Suprapubic skin (tissue), 4 donors: ENCODE measurements at regions not wholly inside any gene's neighbourhood (a gene's known extent, or its start where the extent isn't known, plus 50 kb on each side); places are given as distances from the start of the nearest gene placed in this dataset.
"Not testable (repeated sequence)": the region's sequence is repeated elsewhere in the genome, so short reads cannot be mapped to it uniquely, and the experiment has no call there.

Experiments used
- DNase-seq, 2 donors: peaks; one replicate each; pipeline ENCODE4 v3.0.0-alpha.2; 2019; ENCODE audit warnings: low spot score in 2 of 2
- H3K27ac ChIP-seq: fragments of 200-600 bp; sonication (generic); one replicate; pipeline ENCODE4 v1.5.1; 2019
- H3K27me3 ChIP-seq: fragments of 200-600 bp; sonication (generic); one replicate; pipeline ENCODE4 v1.5.1; 2019
- H3K36me3 ChIP-seq: fragments of 200-600 bp; sonication (generic); one replicate; pipeline ENCODE4 v1.5.1; 2019
- H3K4me1 ChIP-seq: fragments of 200-600 bp; sonication (generic); one replicate; pipeline ENCODE4 v1.5.1; 2019
- H3K4me3 ChIP-seq: fragments of 200-600 bp; sonication (generic); one replicate; pipeline ENCODE4 v1.5.1; 2019; ENCODE audit warnings: mild to moderate bottlenecking
- H3K9me3 ChIP-seq: fragments of 200-600 bp; sonication (generic); one replicate; pipeline ENCODE4 v1.5.1; 2019
- EP300 ChIP-seq: sonication (generic); formaldehyde crosslinking; IDR thresholded peaks from one replicate; pipeline ENCODE4 v1.6.1; 2017; ENCODE audit warnings: antibody characterized with exemption
- POLR2A ChIP-seq, 2 donors: fragments of 450-650 bp; IDR thresholded peaks; one replicate each; pipeline ENCODE4 v1.6.1; 2017; ENCODE audit warnings: antibody characterized with exemption in 2 of 2, mild to moderate bottlenecking in 2 of 2, moderate library complexity in 2 of 2
- POLR2AphosphoS5 ChIP-seq, 3 donors: sonication (generic); formaldehyde crosslinking; IDR thresholded peaks; one replicate each; pipeline ENCODE4 v1.6.1; 2017; ENCODE audit warnings: antibody characterized with exemption in 3 of 3
- WGBS: methylation state at CpG from one replicate; pipeline ENCODE4 v1.1.5; 2018; 5-methylcytosine and 5-hydroxymethylcytosine counted together
- TF ChIP-seq, protein P1 (sequence below), 2 donors: fragments of 200-600 bp in 1 of 2; fragments of 450-650 bp in 1 of 2; sonication (generic) in 1 of 2; IDR thresholded peaks; one replicate each; pipeline ENCODE4 v1.5.1; 2016 to 2019; ENCODE audit warnings: antibody characterized with exemption in 2 of 2, mild to moderate bottlenecking in 1 of 2, moderate library complexity in 1 of 2

DNA sequence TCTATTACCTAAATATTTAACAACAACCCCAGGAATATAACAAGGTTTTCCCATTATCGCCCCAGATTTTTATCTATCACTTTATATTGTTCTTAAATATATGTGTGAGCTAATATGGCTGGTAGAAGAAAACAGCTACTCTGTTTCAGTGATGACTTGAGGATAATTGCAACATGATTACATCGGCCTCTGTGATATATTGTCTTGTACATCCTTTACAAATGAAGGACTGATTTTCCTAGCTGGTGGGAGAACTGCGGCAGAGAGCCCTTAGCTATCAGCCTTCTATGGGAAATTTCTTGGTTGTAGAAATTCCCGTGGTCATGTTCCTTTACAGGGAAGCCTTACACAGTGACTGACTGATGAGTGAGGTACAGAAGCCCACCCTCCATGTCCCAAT lies 110.9 kb upstream of the ZNF717 start:
- no peaks in the 10 kb centered on the region for H3K4me1 ChIP-seq
- H3K36me3 ChIP-seq = no peaks in the 10 kb centered on the region
- TF ChIP-seq, protein P1, sequence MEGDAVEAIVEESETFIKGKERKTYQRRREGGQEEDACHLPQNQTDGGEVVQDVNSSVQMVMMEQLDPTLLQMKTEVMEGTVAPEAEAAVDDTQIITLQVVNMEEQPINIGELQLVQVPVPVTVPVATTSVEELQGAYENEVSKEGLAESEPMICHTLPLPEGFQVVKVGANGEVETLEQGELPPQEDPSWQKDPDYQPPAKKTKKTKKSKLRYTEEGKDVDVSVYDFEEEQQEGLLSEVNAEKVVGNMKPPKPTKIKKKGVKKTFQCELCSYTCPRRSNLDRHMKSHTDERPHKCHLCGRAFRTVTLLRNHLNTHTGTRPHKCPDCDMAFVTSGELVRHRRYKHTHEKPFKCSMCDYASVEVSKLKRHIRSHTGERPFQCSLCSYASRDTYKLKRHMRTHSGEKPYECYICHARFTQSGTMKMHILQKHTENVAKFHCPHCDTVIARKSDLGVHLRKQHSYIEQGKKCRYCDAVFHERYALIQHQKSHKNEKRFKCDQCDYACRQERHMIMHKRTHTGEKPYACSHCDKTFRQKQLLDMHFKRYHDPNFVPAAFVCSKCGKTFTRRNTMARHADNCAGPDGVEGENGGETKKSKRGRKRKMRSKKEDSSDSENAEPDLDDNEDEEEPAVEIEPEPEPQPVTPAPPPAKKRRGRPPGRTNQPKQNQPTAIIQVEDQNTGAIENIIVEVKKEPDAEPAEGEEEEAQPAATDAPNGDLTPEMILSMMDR (IDR thresholded peaks at IDR 0.05) = no peak
- TF ChIP-seq POLR2AphosphoS5 (IDR thresholded peaks at IDR 0.05) = no peak
- no peak for TF ChIP-seq EP300
- TF ChIP-seq POLR2A (IDR thresholded peaks at IDR 0.05) = no peak
- no peaks in the 10 kb centered on the region for H3K27me3 ChIP-seq
- no peak for DNase-seq
- H3K4me3 ChIP-seq = no peak overlapping the region
- no peak overlapping the region for H3K27ac ChIP-seq
- no peaks in the 10 kb centered on the region for H3K9me3 ChIP-seq
- WGBS = 90% methylated on average over 4 of the region's 4 CpGs

DNA sequence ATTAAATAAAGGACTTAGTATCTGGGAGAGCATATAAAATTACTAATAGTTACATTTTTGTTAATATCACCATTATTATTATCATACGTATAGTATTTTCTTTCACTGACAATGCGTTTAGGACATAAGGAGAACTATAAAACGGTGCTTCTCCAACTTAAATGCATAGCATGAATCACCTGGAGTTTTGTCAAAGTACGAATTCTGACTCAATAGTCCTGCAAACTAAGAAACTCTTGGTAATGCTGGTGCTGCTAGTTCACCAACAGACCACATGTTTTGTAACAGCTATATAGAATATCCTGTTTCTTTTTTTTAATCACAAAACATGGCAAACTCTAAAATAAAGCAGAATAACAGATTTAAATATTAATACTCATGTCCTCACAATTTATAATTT lies 116.1 kb upstream of the ZNF717 start:
- not testable (repeated sequence) for H3K4me1 ChIP-seq, H3K9me3 ChIP-seq, H3K36me3 ChIP-seq, H3K4me3 ChIP-seq, H3K27ac ChIP-seq, H3K27me3 ChIP-seq, DNase-seq
- 75% methylated on average over 4 of the region's 4 CpGs for WGBS

DNA sequence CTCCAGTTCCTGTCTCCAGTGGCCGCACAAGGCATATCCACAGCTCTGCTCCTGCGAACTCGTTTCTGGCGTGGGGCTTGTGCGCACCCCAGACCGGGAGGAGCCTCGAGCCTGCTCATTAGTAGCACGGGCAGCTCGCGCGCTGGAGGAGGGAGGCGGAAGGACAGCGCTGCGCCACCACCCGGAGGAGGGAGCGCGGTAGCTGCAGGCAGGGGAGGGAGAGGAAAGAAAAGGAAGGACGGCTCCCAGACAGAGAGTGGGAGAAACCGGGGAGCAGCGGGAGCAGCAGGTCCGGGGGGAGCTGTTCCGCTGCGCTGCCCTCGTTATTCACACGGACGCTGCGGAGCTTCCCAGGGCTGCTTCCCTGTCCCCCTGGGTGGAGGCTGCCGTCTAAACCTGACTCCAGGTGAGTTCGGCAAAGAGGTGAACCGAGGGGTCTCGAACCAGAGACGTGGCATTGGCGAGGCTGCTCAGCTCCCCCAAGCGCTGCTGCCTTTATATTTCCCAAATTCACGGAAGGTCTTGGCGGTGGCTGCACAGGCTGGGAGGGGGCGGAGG lies 121.3 kb upstream of the ZNF717 start:
- no peak overlapping the region for H3K27ac ChIP-seq
- DNase-seq = peak in 1 of 2 donors; percentile 75
- no peaks in the 10 kb centered on the region for H3K9me3 ChIP-seq
- 3% methylated on average over 28 of the region's 37 CpGs for WGBS
- peak overlapping the region; percentile 29 for H3K4me3 ChIP-seq
- TF ChIP-seq, protein P1 (IDR thresholded peaks at IDR 0.05) = no peak
- TF ChIP-seq POLR2A (IDR thresholded peaks at IDR 0.05) (no peak), POLR2AphosphoS5 (IDR thresholded peaks at IDR 0.05) (no peak), EP300 (no peak)
- H3K4me1 ChIP-seq = peaks cover 7% of the 10 kb centered on the region
- H3K36me3 ChIP-seq = no peaks in the 10 kb centered on the region
- peaks cover 4% of the 10 kb centered on the region for H3K27me3 ChIP-seq

DNA sequence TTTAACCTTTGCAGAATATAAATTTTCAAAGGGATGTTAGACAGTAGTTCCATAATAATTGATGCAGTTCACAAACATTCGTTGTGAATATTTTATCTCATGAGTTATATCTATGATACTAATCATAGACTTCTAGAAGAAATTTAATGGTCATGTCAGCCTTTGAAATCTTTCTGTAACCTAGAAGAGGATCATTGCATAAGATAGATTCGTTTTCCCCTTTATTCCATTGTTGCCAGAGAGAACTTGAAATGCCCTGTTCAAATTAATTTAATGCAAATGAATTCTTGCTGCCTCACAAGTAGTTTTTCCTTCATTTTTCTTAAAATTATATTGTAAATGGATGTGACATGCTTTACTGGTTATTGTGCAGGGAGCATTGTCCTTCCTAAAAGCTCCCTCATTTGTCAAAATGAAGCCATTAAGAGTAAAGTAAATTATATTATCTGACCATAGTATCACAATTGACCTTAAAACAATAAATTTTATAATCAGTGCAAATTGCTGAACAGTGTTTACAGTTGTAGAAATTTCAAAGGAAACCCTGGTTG lies 128.5 kb upstream of the ZNF717 start:
- Histone ChIP-seq H3K9me3 (peaks cover 4% of the 10 kb centered on the region), H3K4me3 (no peak overlapping the region), H3K4me1 (no peaks in the 10 kb centered on the region), H3K36me3 (no peaks in the 10 kb centered on the region), H3K27me3 (no peaks in the 10 kb centered on the region), H3K27ac (no peak overlapping the region)
- TF ChIP-seq EP300 (no peak), POLR2A (IDR thresholded peaks at IDR 0.05) (no peak), POLR2AphosphoS5 (IDR thresholded peaks at IDR 0.05) (no peak)
- TF ChIP-seq, protein P1 (IDR thresholded peaks at IDR 0.05) = no peak
- DNase-seq = no peak
- WGBS = 45% methylated on average over 2 of the region's 2 CpGs

DNA sequence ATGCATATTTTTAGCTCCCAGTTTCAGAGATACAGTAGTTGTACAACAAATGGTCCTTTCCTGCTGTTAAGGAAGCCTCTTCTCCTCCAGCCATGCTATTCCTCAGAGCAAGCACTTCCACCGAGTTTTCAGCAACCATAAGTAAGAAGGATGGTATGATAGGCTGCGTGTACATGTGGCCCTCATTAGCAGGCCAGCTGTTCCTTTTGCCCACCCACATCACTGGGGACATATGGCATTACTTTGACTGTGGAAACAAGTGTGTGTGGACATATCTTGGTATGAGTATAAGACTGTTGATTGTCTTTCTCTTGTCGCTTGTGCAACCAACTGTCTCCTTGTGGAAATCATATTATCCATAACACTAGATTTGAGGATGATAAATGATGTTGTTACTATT lies 129.4 kb upstream of the ZNF717 start:
- WGBS = 67% methylated on average over 3 of the region's 3 CpGs
- not testable (repeated sequence) for H3K27me3 ChIP-seq, H3K4me3 ChIP-seq, H3K36me3 ChIP-seq, DNase-seq, H3K9me3 ChIP-seq, H3K4me1 ChIP-seq, H3K27ac ChIP-seq

DNA sequence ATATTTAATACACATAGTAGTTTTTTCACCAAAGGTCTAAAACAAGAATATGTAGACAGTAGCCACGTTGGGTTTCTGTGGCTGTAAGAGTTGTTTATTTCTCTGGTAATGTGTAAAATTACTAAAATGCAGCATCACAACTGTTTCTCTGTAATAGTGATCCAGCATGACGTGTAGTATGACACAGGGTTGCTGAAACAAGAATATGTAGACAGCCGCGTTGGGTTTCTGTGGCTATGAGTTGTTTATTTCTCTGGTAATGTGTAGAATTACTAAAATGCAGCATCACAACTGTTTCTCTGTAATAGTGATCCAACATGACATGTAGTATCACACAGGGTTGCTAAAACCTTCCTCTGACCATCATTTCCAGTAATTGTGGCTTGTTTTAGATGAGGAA lies 153.6 kb upstream of the ZNF717 start:
- Histone ChIP-seq H3K4me3 (no peak overlapping the region), H3K27me3 (no peaks in the 10 kb centered on the region), H3K36me3 (no peaks in the 10 kb centered on the region), H3K4me1 (no peaks in the 10 kb centered on the region), H3K27ac (no peak overlapping the region), H3K9me3 (no peaks in the 10 kb centered on the region)
- WGBS = 75% methylated on average over 4 of the region's 4 CpGs
- no peak for DNase-seq
- TF ChIP-seq, protein P1 (IDR thresholded peaks at IDR 0.05) = no peak
- TF ChIP-seq POLR2AphosphoS5 (IDR thresholded peaks at IDR 0.05) (no peak), POLR2A (IDR thresholded peaks at IDR 0.05) (no peak), EP300 (no peak)
